ACHN (cell line): ENCODE measurements at regions not wholly inside any gene's neighbourhood (a gene's known extent, or its start where the extent isn't known, plus 50 kb on each side); places are given as distances from the start of the nearest gene placed in this dataset.

ENCODE experiments used
- DNase-seq: peaks from one replicate; pipeline ENCODE4 v3.0.0-alpha.2; 2015
- in situ Hi-C: cut with HindIII; loops from 2 replicates; pipeline ENCODE4 v1.10.0; 2017; ENCODE audit warnings: low sequenced_read_pairs, low pct_ligation_motif_present, low pct_unique_long_range_greater_than_20kb

- no peak for DNase-seq
- in situ Hi-C loops, result no loop called here
Measured at GRCh38 chr16:5467552-5467951, 370.0 kb upstream of the EEF2KMT start.

- DNase-seq, result no peak
- in situ Hi-C loops, result no loop called here
Measured at GRCh38 chr16:5466551-5466950, 369.0 kb upstream of the EEF2KMT start.

- DNase-seq, result no peak
Measured at GRCh38 chr16:5465714-5466113, 368.1 kb upstream of the EEF2KMT start.

GRCh38 chr16:5463820-5464219 is 366.2 kb upstream of the EEF2KMT start:
- DNase-seq, result no peak
- in situ Hi-C loops, result no loop called here

More at GRCh38 chr16:5465714-5466113, 368.1 kb upstream of the EEF2KMT start:
- in situ Hi-C loops, result no loop called here

- in situ Hi-C loops, result no loop called here
- DNase-seq, result no peak
Measured at GRCh38 chr16:5461574-5461973, 364.0 kb upstream of the EEF2KMT start.

- in situ Hi-C loops, result no loop called here
- DNase-seq, result no peak
Measured at GRCh38 chr16:5461141-5461540, 363.5 kb upstream of the EEF2KMT start.

GRCh38 chr16:5460701-5461100 is 363.1 kb upstream of the EEF2KMT start:
- in situ Hi-C loops, result no loop called here

GRCh38 chr16:5459863-5460262 is 362.3 kb upstream of the EEF2KMT start:
- DNase-seq, result no peak
- in situ Hi-C loops, result no loop called here

More at GRCh38 chr16:5460701-5461100, 363.1 kb upstream of the EEF2KMT start:
- no peak for DNase-seq

GRCh38 chr16:5455110-5455509 is 357.5 kb upstream of the EEF2KMT start:
- in situ Hi-C loops, result no loop called here

GRCh38 chr16:5454349-5454748 is 356.8 kb upstream of the EEF2KMT start:
- in situ Hi-C loops, result no loop called here
- no peak for DNase-seq

More at GRCh38 chr16:5455110-5455509, 357.5 kb upstream of the EEF2KMT start:
- no peak for DNase-seq

GRCh38 chr16:5451641-5452040 is 354.0 kb upstream of the EEF2KMT start:
- in situ Hi-C loops, result no loop called here
- DNase-seq, result no peak

- DNase-seq, result no peak
- in situ Hi-C loops, result no loop called here
Measured at GRCh38 chr16:5450409-5451104, 353.0 kb upstream of the EEF2KMT start.

GRCh38 chr16:5449901-5450300 is 352.3 kb upstream of the EEF2KMT start:
- in situ Hi-C loops, result no loop called here
- DNase-seq, result no peak

- DNase-seq, result no peak
- in situ Hi-C loops, result no loop called here
Measured at GRCh38 chr16:5448798-5449197, 351.2 kb upstream of the EEF2KMT start.

GRCh38 chr16:5447734-5448133 is 350.1 kb upstream of the EEF2KMT start:
- in situ Hi-C loops, result no loop called here
- DNase-seq, result no peak

- in situ Hi-C loops, result no loop called here
Measured at GRCh38 chr16:5446623-5447240, 349.1 kb upstream of the EEF2KMT start.

GRCh38 chr16:5444189-5444588 is 346.6 kb upstream of the EEF2KMT start:
- DNase-seq, result no peak
- in situ Hi-C loops, result no loop called here

More at GRCh38 chr16:5446623-5447240, 349.1 kb upstream of the EEF2KMT start:
- DNase-seq, result no peak

- no peak for DNase-seq
- in situ Hi-C loops, result no loop called here
Measured at GRCh38 chr16:5442986-5443385, 345.4 kb upstream of the EEF2KMT start.

GRCh38 chr16:5442054-5442453 is 344.5 kb upstream of the EEF2KMT start:
- in situ Hi-C loops, result no loop called here
- no peak for DNase-seq

- in situ Hi-C loops, result no loop called here
Measured at GRCh38 chr16:5438591-5438990, 341.0 kb upstream of the EEF2KMT start.

More at GRCh38 chr16:5438591-5438990, 341.0 kb upstream of the EEF2KMT start:
- no peak for DNase-seq
